HCT116 (cell line): ENCODE measurements at regions not wholly inside any gene's neighbourhood (a gene's known extent, or its start where the extent isn't known, plus 50 kb on each side); places are given as distances from the start of the nearest gene placed in this dataset.

Experiments used
- ATAC-seq: fragments of 200-7000 bp; cut with Tn5 transposase; 2 replicates; pipeline ENCODE4 v1.9.1; 2020; ENCODE audit warnings: mild to moderate bottlenecking, moderate library complexity
- BruUV-seq: library from RNA; stranded (reverse); fragments of 400-500 nt; replicated peaks from 2 replicates; lab custom pipeline; 2021; lab: Mats Ljungman, UMichigan
- CTCF ChIA-PET: fragments of 300-600 bp; sonication (Branson Sonifier 250); formaldehyde crosslinking; loops from one replicate; lab custom pipeline; 2021; ENCODE audit warnings: antibody characterized with exemption; lab: Charles Lee
- POLR2A ChIA-PET: fragments of 300-600, 350-600 bp; sonication (Branson Sonifier 250); formaldehyde crosslinking; loops from one replicate; lab custom pipeline; 2021; ENCODE audit warnings: antibody characterized with exemption; lab: Charles Lee
- RAD21 ChIA-PET, 2 experiments: fragments of 300-600 bp; sonication (Branson Sonifier 250); formaldehyde crosslinking; loops; one replicate each; lab custom pipeline; 2023; ENCODE audit warnings: low total read pairs in 2 of 2; ENCODE audit not compliant: uncharacterized antibody in 2 of 2, unreplicated experiment in 2 of 2, low non-redundant PET in 1 of 2; lab: Charles Lee
- DNase-seq: peaks from one replicate; pipeline ENCODE4 v3.0.0-alpha.2; 2010; ENCODE audit warnings: low read depth, low spot score
- H2AFZ ChIP-seq: fragments of 200-600 bp; shearing (Covaris generic), sonication (generic); 2 replicates; pipeline ENCODE4 v1.6.1; 2017; ENCODE audit warnings: low read depth, mixed run types, mixed read lengths, antibody characterized with exemption, low read length; ENCODE audit not compliant: poor library complexity, severe bottlenecking
- H3K27ac ChIP-seq: 2 replicates; pipeline ENCODE4 v1.5.1; 2012; ENCODE audit warnings: low read depth, low read length
- H3K27me3 ChIP-seq: fragments of 200-600 bp; sonication (generic); 2 replicates; pipeline ENCODE4 v1.6.1; 2016; ENCODE audit warnings: mixed run types, low read length, mixed read lengths; ENCODE audit not compliant: insufficient read depth
- H3K36me3 ChIP-seq, 2 experiments: fragments of 200-500 bp in 1 of 2; fragments of 200-600 bp in 1 of 2; sonication (Bioruptor generic) in 1 of 2; sonication (generic) in 1 of 2; 2 replicates each; pipeline versions ENCODE4 v1.5.1 to v1.6.1; 2014 to 2016; ENCODE audit warnings: low read length in 2 of 2, inconsistent platforms in 1 of 2, mixed read lengths in 1 of 2, mixed run types in 1 of 2; ENCODE audit not compliant: insufficient read depth in 2 of 2, control insufficient read depth in 1 of 2
- H3K4me1 ChIP-seq, 2 experiments: fragments of 200-600 bp in 1 of 2; sonication (generic) in 1 of 2; 2 replicates each; pipeline versions ENCODE4 v1.5.1 to v1.6.1; 2012 to 2017; ENCODE audit warnings: low read length in 2 of 2, inconsistent platforms in 1 of 2, mild to moderate bottlenecking in 1 of 2, mixed read lengths in 1 of 2, mixed run types in 1 of 2, moderate library complexity in 1 of 2; ENCODE audit not compliant: insufficient read depth in 2 of 2, control insufficient read depth in 1 of 2
- H3K4me2 ChIP-seq: fragments of 200-600 bp; sonication (generic); 2 replicates; pipeline ENCODE4 v1.6.1; 2017; ENCODE audit warnings: mixed run types, low read length, mixed read lengths
- H3K4me3 ChIP-seq, 2 experiments: fragments of 200-600 bp in 1 of 2; sonication (generic) in 1 of 2; replicated peaks in 1 of 2; 2 replicates each; pipeline ENCODE4 v1.5.1; 2011 to 2016; ENCODE audit warnings: low read length in 2 of 2, control low read depth in 1 of 2, low read depth in 1 of 2, mild to moderate bottlenecking in 1 of 2, mixed read lengths in 1 of 2, mixed run types in 1 of 2
- H3K79me2 ChIP-seq: fragments of 200-600 bp; sonication (generic); 2 replicates; pipeline ENCODE4 v1.6.1; 2017; ENCODE audit warnings: mild to moderate bottlenecking, mixed run types, low read length, moderate library complexity, mixed read lengths; ENCODE audit not compliant: insufficient read depth
- H3K9ac ChIP-seq: fragments of 200-600 bp; sonication (generic); 2 replicates; pipeline ENCODE4 v1.6.1; 2016; ENCODE audit warnings: low read length, mixed read lengths
- H3K9me2 ChIP-seq: fragments of 200-600 bp; sonication (generic), shearing (Covaris generic); 2 replicates; pipeline ENCODE4 v1.6.1; 2017; ENCODE audit warnings: mixed run types, mild to moderate bottlenecking, moderate library complexity; ENCODE audit not compliant: insufficient read depth
- H3K9me3 ChIP-seq, 2 experiments: fragments of 200-500 bp in 1 of 2; fragments of 200-600 bp in 1 of 2; sonication (Bioruptor generic) in 1 of 2; sonication (generic) in 1 of 2; 2 replicates each; pipeline ENCODE4 v1.6.1; 2014 to 2017; ENCODE audit warnings: low read length in 2 of 2, mixed read lengths in 2 of 2, inconsistent platforms in 1 of 2, low read depth in 1 of 2, mild to moderate bottlenecking in 1 of 2, mixed run types in 1 of 2, moderate library complexity in 1 of 2; ENCODE audit not compliant: control insufficient read depth in 1 of 2, insufficient read depth in 1 of 2
- H4K20me1 ChIP-seq: fragments of 200-600 bp; sonication (generic), shearing (Covaris generic); 2 replicates; pipeline ENCODE4 v1.6.1; 2017; ENCODE audit warnings: mixed run types, mild to moderate bottlenecking, moderate library complexity; ENCODE audit not compliant: insufficient read depth
- CBX3 ChIP-seq: IDR thresholded peaks from 2 replicates; pipeline ENCODE4 v1.6.1; 2012; ENCODE audit warnings: low read depth
- CEBPB ChIP-seq: IDR thresholded peaks from 2 replicates; pipeline ENCODE4 v1.6.1; 2012; ENCODE audit warnings: low read depth
- ELF1 ChIP-seq: IDR thresholded peaks from 2 replicates; pipeline ENCODE4 v1.6.1; 2012; ENCODE audit warnings: low read depth, borderline replicate concordance
- EZH2 ChIP-seq: fragments of 200-600 bp; sonication (generic); IDR thresholded peaks from 2 replicates; pipeline ENCODE4 v1.6.1; 2017; ENCODE audit warnings: antibody characterized with exemption, mixed run types
- FOSL1 ChIP-seq: IDR thresholded peaks from 2 replicates; pipeline ENCODE4 v1.6.1; 2012; ENCODE audit warnings: low read depth
- JUND ChIP-seq: IDR thresholded peaks from 2 replicates; pipeline ENCODE4 v1.6.1; 2012
- POLR2A ChIP-seq: IDR thresholded peaks from 2 replicates; pipeline ENCODE4 v1.7.0; 2011; ENCODE audit warnings: borderline replicate concordance; ENCODE audit not compliant: insufficient read depth, insufficient read length; ENCODE audit errors: extremely low read depth
- SP1 ChIP-seq: IDR thresholded peaks from 2 replicates; pipeline ENCODE4 v1.6.1; 2012; ENCODE audit warnings: low read depth
- SRF ChIP-seq: IDR thresholded peaks from 2 replicates; pipeline ENCODE4 v1.6.1; 2012; ENCODE audit warnings: low read depth
- ZFX ChIP-seq: fragments of 450-650 bp; IDR thresholded peaks from 2 replicates; pipeline ENCODE4 v1.6.1; 2017
- intact Hi-C: fragments of 100-400 bp; cut with micrococcal nuclease; formaldehyde crosslinking; loops from 2 replicates; pipeline ENCODE4 v1.10.0; 2022
- TF ChIP-seq, protein P1 (sequence below): IDR thresholded peaks from 2 replicates; pipeline ENCODE4 v1.6.1; 2012
- TF ChIP-seq, protein P2 (sequence below): IDR thresholded peaks from 2 replicates; pipeline ENCODE4 v1.6.1; 2012

DNA sequence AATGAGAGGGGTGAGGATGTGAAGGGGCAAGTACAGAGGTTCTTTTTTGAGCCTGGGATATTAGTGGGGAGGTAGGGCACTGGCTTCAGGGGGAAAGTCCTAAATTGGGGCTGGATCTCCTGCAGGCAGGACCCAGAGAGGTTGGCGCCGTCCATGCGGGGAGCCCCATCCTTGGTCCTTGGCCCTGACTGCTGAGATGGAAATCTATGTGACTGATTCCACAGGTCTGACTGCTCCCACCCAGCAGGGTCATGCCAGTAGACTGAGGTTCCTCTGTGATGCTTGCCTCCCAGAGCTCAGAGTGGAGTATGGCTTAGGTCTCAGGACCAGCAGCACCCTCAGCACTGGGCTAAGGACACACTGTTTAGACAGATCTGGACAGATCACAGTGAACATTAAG is 988.6 kb upstream of the TMEM132C start:
- H3K36me3 ChIP-seq, result no peaks in the 10 kb centered on the region
- no peaks in the 10 kb centered on the region for H3K79me2 ChIP-seq
- ChIA-PET POLR2A (no interaction called here), RAD21 (no interaction called here), CTCF (no interaction called here)
- H4K20me1 ChIP-seq, result no peaks in the 10 kb centered on the region
- H3K4me1 ChIP-seq, result no peaks in the 10 kb centered on the region; a peak in 1 of 4 replicates
- 0 out of 2 replicates have a peak, but pooled peaks cover 3% of the 10 kb centered on the region for H3K27me3 ChIP-seq
- no TSS peak for BruUV-seq
- intact Hi-C loops, result no loop called here
- ATAC-seq (no peak), DNase-seq (no peak)
- H3K4me2 ChIP-seq, result no peak overlapping the region
- H3K9ac ChIP-seq, result no peak overlapping the region
- TF ChIP-seq ZFX, result no peak
- TF ChIP-seq EZH2, result no peak
- TF ChIP-seq ELF1, result no peak
- no peak for TF ChIP-seq POLR2A
- no peak for TF ChIP-seq JUND
- TF ChIP-seq, protein P1, sequence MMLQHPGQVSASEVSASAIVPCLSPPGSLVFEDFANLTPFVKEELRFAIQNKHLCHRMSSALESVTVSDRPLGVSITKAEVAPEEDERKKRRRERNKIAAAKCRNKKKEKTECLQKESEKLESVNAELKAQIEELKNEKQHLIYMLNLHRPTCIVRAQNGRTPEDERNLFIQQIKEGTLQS, result no peak
- TF ChIP-seq FOSL1, result no peak
- TF ChIP-seq SP1, result no peak
- TF ChIP-seq CEBPB, result no peak
- TF ChIP-seq SRF, result no peak
- no peak for TF ChIP-seq CBX3
- TF ChIP-seq, protein P2, sequence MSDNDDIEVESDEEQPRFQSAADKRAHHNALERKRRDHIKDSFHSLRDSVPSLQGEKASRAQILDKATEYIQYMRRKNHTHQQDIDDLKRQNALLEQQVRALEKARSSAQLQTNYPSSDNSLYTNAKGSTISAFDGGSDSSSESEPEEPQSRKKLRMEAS, result no peak
- H3K9me2 ChIP-seq, result no peaks in the 10 kb centered on the region
- H3K4me3 ChIP-seq, result no peak overlapping the region
- H3K9me3 ChIP-seq, result no peaks in the 10 kb centered on the region
- H3K27ac ChIP-seq, result no peak overlapping the region
- no peak overlapping the region for H2AFZ ChIP-seq
